Ishikawa (cell line): ENCODE measurements at regions not wholly inside any gene's neighbourhood (a gene's known extent, or its start where the extent isn't known, plus 50 kb on each side); places are given as distances from the start of the nearest gene placed in this dataset.

Experiments used
- CEBPB ChIP-seq: IDR thresholded peaks from 2 replicates; pipeline ENCODE4 v1.6.1; 2012
- CREB1 ChIP-seq: IDR thresholded peaks from 2 replicates; pipeline ENCODE4 v1.6.1; 2012; ENCODE audit warnings: low read depth
- EGR1 ChIP-seq: IDR thresholded peaks from 2 replicates; pipeline ENCODE4 v1.6.1; 2012
- EP300 ChIP-seq: IDR thresholded peaks from 2 replicates; pipeline ENCODE4 v1.6.1; 2012; ENCODE audit warnings: borderline replicate concordance
- FOXM1 ChIP-seq: IDR thresholded peaks from 2 replicates; pipeline ENCODE4 v1.6.1; 2012; ENCODE audit warnings: low read depth, borderline replicate concordance
- NFIC ChIP-seq: IDR thresholded peaks from 2 replicates; pipeline ENCODE4 v1.6.1; 2012
- RAD21 ChIP-seq: IDR thresholded peaks from 2 replicates; pipeline ENCODE4 v1.6.1; 2012; ENCODE audit warnings: low read depth
- TAF1 ChIP-seq: IDR thresholded peaks from 2 replicates; pipeline ENCODE4 v1.6.1; 2012; ENCODE audit warnings: low read depth, mild to moderate bottlenecking
- TCF12 ChIP-seq: IDR thresholded peaks from 2 replicates; pipeline ENCODE4 v1.6.1; 2012; ENCODE audit warnings: low read depth
- TEAD4 ChIP-seq: IDR thresholded peaks from 2 replicates; pipeline ENCODE4 v1.6.1; 2012
- YY1 ChIP-seq: IDR thresholded peaks from 2 replicates; pipeline ENCODE4 v1.6.1; 2012; ENCODE audit warnings: low read depth
- ZBTB7A ChIP-seq: IDR thresholded peaks from 2 replicates; pipeline ENCODE4 v1.6.1; 2012; ENCODE audit warnings: low read depth
- TF ChIP-seq, protein P1 (sequence below): IDR thresholded peaks from 2 replicates; pipeline ENCODE4 v1.6.1; 2012; ENCODE audit warnings: low read depth, mild to moderate bottlenecking
- TF ChIP-seq, protein P2 (sequence below): IDR thresholded peaks from 2 replicates; pipeline ENCODE4 v1.6.1; 2012
- TF ChIP-seq, protein P3 (sequence below): IDR thresholded peaks from 2 replicates; pipeline ENCODE4 v1.6.1; 2012

DNA sequence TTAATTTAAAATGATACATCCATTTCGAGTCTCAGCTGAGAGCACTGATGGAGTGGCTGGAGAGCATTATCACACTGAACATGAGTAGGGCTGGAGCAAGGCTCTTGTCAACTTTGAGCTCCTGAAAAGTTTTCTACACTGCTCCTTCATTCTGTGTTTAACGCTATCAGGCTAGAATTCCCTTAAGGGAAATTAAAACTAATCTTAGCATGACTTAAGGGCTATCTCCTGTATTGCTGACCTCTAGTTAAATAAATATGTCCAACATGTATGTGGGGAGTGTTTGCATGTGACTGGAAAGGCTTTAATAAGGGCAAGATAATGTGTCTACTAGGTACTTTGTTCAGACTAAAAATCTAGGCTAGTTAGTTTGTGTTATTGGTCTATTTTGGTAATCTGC lies 116.7 kb upstream of the CAND1 start:
- TF ChIP-seq TCF12, result no peak
- TF ChIP-seq, protein P1, sequence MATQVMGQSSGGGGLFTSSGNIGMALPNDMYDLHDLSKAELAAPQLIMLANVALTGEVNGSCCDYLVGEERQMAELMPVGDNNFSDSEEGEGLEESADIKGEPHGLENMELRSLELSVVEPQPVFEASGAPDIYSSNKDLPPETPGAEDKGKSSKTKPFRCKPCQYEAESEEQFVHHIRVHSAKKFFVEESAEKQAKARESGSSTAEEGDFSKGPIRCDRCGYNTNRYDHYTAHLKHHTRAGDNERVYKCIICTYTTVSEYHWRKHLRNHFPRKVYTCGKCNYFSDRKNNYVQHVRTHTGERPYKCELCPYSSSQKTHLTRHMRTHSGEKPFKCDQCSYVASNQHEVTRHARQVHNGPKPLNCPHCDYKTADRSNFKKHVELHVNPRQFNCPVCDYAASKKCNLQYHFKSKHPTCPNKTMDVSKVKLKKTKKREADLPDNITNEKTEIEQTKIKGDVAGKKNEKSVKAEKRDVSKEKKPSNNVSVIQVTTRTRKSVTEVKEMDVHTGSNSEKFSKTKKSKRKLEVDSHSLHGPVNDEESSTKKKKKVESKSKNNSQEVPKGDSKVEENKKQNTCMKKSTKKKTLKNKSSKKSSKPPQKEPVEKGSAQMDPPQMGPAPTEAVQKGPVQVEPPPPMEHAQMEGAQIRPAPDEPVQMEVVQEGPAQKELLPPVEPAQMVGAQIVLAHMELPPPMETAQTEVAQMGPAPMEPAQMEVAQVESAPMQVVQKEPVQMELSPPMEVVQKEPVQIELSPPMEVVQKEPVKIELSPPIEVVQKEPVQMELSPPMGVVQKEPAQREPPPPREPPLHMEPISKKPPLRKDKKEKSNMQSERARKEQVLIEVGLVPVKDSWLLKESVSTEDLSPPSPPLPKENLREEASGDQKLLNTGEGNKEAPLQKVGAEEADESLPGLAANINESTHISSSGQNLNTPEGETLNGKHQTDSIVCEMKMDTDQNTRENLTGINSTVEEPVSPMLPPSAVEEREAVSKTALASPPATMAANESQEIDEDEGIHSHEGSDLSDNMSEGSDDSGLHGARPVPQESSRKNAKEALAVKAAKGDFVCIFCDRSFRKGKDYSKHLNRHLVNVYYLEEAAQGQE, result no peak
- TF ChIP-seq EP300, result no peak
- TF ChIP-seq CEBPB, result no peak
- TF ChIP-seq TAF1, result no peak
- TF ChIP-seq, protein P2, sequence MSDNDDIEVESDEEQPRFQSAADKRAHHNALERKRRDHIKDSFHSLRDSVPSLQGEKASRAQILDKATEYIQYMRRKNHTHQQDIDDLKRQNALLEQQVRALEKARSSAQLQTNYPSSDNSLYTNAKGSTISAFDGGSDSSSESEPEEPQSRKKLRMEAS, result no peak
- no peak for TF ChIP-seq TEAD4
- no peak for TF ChIP-seq YY1
- no peak for TF ChIP-seq EGR1
- no peak for TF ChIP-seq FOXM1
- TF ChIP-seq, protein P3, sequence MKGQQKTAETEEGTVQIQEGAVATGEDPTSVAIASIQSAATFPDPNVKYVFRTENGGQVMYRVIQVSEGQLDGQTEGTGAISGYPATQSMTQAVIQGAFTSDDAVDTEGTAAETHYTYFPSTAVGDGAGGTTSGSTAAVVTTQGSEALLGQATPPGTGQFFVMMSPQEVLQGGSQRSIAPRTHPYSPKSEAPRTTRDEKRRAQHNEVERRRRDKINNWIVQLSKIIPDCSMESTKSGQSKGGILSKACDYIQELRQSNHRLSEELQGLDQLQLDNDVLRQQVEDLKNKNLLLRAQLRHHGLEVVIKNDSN, result no peak

DNA sequence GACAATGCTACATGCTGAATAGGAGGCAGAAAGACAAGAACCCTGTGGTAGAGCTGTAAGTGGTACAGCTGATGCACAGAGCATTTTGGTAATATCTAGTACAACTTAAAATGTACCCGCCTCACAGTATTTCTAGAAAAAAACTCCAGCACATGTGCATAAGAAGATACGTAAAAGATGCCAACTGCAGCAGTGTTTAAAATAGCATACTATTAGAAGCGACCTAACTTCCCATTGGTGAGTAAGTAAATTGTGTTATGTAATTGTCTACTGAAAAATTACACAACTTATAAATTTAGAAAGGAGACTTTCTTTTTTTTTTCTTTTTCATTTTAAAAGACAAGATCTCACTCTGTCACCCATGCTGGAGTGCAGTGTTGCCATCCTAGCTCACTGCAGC lies 114.3 kb upstream of the CAND1 start:
- no peak for TF ChIP-seq FOXM1
- TF ChIP-seq NFIC, result no peak
- TF ChIP-seq EGR1, result no peak
- TF ChIP-seq RAD21, result no peak
- TF ChIP-seq, protein P2, result no peak
- TF ChIP-seq, protein P1, result no peak

DNA sequence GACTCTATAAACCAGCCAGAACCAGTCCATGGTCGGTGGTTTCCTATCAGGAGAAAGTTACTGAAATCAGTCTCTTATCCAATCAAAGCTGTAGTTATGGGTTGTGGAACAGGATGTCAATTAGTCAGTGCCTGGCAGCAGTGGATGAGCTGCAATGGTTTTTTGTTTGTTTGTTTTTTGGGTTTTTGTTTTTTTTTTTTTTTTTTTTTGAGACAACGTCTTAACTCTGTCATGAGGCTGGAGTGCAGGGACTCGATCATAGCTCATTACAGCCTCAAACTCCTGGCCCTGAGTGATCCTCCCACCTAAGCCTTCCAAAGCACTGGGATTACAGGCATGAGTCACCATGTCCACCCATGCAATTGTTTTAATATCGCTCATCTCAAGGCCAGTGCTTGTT lies 113.3 kb upstream of the CAND1 start:
- no peak for TF ChIP-seq EGR1
- no peak for TF ChIP-seq RAD21
- no peak for TF ChIP-seq TCF12
- TF ChIP-seq, protein P2, result no peak
- TF ChIP-seq CEBPB, result no peak
- TF ChIP-seq ZBTB7A, result no peak
- TF ChIP-seq TAF1, result no peak
- TF ChIP-seq EP300, result no peak

DNA sequence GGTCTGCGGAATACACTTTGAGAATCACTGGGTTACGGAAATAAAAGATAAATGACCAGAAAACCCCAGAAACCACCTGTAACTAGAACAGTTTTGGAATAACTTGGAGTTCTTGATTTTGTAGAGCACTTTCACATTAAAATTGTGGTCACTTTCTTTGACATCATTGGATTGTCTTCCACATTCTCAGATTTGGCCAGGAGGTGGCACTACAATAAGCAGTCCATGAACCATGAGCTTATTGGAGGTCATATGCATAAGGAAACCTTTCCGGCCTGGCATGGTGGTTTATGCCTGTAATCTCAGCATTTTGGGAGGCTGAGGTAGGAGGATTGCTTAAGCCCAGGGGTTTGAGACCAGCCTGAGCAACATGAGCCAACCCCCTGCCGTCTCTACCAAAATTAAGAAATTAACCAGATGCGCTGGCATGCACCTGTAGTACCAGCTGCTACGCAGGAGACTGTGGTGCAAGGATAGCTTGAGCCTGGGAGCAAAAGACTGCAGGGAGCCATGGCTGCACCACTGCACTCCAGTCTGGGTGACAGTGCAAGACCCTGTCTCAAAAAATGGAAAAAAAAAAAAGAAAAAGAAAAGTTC lies 107.7 kb upstream of the CAND1 start:
- no peak for TF ChIP-seq CEBPB
- TF ChIP-seq TCF12, result no peak
- TF ChIP-seq RAD21, result peak; percentile 66

DNA sequence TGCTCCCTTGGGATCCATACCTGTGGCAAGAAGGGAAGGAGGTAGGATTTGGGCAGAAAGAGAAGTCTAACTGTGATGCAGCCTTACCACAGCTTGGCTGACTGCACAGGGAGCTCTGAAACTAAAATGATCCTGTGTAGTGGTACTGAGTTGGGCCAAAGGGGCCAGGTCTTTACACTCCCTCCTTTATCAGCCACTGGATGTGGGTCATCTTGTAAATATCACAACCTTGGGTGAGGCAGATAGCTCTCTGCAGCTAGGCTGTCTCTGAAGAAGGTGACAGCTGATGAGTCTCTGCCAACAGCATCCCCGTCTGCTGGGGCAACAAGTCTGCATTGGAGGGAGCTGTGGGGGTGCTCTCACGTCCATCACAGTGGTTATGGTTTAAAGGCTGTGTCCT lies 95.9 kb upstream of the CAND1 start:
- no peak for TF ChIP-seq NFIC
- no peak for TF ChIP-seq EGR1
- no peak for TF ChIP-seq YY1
- TF ChIP-seq, protein P1, result no peak
- no peak for TF ChIP-seq CEBPB
- no peak for TF ChIP-seq TAF1
- no peak for TF ChIP-seq TCF12
- TF ChIP-seq RAD21, result no peak
- no peak for TF ChIP-seq FOXM1
- TF ChIP-seq CREB1, result no peak
- no peak for TF ChIP-seq EP300
- TF ChIP-seq, protein P3, result no peak
